Erythroblast (primary cell): ENCODE measurements at regions not wholly inside any gene's neighbourhood (a gene's known extent, or its start where the extent isn't known, plus 50 kb on each side); places are given as distances from the start of the nearest gene placed in this dataset.

Source experiments
- GATA1 ChIP-seq: IDR thresholded peaks from 2 replicates; pipeline ENCODE4 v1.6.1; 2011; ENCODE audit warnings: low read depth, mild to moderate bottlenecking, control low read depth, low read length, moderate library complexity
- POLR2A ChIP-seq: IDR thresholded peaks from 2 replicates; pipeline ENCODE4 v1.6.1; 2011; ENCODE audit warnings: mild to moderate bottlenecking, low read length

DNA sequence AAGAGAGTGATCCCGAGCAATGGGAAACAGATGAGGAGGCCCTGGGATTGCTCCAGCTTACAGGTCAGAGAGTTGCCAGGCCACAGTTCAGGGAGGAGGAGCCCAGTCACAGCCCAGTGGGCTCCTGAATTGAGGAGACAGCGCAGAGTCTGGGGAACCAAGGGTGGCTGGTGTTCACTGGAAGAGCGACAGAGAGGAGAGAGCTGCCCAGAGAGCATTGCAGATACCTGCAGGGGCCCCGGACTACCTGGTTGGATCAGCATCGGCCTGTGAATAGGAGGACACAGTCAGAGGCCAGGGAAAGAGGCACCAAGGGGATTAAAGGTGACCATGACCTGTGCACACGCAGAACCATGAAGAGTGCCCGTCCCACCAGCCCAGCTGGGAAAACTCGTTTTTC is 648.6 kb downstream of the TBC1D22A start:
- TF ChIP-seq POLR2A (no peak), GATA1 (no peak)
